ENCODE measurements at regions not wholly inside any gene's neighbourhood (a gene's known extent, or its start where the extent isn't known, plus 50 kb on each side); places are given as distances from the start of the nearest gene placed in this dataset.
A peak's percentile ranks its signal among the peaks of the same experiment; 100 is the strongest.

DNA sequence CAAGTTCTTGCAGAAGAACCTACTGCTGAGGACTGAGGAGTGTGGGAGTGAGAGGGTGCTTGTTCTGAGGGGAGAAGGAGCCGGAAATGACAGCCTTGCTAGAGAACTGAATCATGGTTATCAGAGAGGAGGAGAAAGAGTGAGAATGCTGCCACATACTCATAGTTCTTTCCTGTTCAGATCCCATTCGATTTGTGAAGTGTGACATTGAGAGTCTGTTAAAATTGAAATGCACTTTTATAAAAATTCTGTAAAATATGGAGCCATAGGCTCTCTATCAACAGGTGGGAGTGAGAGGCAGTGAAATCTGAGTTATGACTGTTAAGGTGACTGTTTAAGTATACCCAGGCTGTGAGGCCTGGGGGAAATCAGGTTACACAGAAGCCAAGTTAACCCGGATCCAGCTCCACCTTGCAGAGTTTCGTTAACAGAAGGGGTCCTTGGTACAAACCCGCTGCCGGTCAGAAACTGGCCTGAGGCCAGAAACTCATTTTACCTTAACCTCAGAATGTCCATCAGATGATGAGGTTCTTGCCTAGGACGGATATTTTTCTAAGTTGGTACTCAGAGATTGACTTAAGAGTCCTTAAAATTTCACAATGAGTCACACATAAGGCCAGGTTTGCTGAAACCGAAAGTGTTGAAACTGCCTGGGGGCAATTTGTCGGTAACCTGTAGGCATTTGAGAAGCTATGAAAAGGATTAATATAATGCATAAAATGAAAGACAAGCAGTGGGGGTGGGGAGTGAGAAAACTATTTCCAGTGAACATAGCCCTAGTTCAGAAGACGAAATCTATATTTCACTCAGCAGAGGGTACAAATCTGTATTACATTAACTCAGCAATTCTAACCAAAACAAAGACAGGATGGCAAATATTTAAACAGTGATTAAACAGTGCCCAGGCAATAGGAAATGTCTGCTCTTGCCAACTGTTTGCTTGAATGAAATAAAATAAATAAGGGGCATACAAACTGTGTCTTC, 350.5 kb downstream of the KCNRG start:
- DNase-seq, result peak in 2 of 5 donors; percentile 23 to 90

DNA sequence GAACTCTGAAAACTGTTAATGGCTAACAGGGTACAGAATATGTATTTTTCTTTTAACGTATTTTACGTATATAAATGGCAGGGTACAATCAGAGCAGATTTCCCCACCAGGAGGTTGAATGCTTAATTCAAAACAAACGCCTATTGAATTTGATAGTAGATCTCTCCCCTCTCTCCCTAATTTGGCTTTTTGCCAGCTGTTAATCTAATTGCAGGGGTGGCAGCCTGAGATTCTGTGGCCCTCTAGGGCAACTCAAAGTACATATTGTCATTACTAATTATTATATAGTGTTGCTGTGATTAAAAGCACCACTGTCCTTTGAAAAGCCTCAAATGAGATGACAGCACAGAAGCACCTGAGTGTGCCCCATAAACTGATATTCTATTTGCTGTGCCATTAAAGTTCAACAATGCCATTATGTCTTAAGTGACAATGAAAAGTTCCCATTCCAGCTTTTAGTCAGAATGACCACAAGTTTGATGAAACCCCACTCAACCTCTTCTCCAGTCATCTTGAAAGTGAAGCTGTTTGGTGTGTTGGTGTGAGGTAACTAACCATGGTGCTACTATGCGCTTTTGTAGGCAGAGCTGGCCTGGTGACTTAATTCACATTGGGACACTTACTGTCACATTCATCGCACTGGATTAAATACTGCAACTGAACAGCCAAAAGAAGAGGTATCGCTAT, 351.4 kb downstream of the KCNRG start:
- DNase-seq, result peak in 1 of 5 donors; percentile 90

DNA sequence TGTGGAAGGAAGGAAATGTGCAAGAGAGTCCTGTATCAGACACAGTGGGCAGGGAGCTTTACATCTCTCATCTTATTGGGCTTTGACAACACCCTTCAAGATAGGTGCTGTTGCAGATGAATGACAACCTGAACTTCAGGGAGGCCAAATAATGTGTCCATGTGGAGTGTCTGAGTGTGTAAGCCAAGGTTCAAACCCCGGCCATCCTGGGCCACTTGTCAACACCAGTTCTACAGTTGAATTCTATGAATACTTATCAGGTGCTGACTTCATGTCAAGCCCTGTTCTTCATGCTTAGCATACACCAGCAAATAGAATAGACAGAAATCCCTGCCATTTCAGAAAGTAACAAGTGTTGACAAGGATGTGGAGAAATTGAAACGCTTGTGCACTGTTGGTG, 354.4 kb downstream of the KCNRG start:
- DNase-seq, result no peak

DNA sequence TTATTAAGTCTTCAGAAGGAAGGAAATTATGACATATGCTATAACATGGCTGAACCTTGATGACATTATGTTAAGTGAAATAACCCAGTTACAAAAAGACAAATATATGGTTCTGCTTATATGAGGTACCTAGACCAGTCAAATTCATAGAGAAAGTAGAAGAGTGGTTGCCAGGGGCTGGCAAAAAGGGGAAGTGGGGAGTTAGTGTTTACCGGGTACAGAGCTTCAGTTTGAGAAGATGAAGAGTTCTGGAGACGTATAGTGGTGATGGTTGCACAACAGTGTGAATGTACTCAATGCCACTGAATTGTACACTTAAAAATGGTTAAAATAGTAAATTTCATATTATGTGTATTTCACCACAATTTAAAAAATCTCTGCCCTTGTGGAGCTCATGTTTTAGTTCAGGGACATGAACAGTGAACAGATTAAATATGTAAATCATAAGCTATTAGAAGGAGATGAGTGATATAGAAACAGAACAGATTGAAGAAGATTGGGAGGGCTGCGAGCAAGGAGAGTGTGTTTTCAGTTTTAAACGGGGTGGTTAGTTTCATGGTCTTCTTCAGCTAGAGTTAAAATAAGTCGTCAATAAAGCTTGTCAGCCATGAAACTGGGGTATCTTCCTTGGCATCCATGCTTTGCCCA, 355.2 kb downstream of the KCNRG start:
- peak in 1 of 5 donors; percentile 32 for DNase-seq

DNA sequence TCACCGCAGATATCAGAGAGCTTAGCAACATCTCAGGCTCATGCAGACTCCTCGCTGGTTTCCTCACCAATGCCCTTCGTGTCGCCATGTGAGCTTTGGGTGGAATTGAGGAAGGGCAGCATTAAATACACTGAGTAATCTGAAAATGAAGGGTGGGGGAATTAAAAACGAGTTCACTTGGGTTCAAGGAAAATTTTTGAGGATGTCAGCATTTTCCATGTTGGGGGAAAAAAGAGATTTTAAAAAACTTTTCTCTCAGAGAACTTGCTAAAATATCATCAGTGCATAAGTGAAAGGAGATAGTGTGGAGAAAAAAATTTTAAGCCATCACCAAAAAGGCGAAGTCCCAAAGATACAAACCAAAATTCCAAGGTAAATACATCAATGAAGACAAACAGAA, 359.3 kb downstream of the KCNRG start:
- DNase-seq, result no peak

DNA sequence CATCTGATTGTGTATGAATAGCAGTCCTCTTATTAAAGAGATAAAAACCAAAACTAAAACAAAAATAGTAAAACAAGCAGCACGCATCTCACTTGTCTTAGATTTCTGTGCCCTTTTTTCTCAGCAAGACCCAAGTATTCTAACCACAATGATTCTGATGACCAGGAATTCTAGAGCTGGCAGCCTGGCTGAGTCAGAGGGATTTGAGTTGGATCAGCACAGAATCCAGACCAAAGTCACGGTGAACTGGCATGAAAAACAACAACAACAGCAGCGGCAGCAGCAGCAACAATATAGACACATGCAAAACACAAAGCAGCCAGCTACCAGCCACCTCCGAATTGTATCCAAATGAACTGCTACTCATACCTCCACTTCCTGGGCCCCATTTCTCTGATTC, 360.5 kb downstream of the KCNRG start:
- no peak for DNase-seq

DNA sequence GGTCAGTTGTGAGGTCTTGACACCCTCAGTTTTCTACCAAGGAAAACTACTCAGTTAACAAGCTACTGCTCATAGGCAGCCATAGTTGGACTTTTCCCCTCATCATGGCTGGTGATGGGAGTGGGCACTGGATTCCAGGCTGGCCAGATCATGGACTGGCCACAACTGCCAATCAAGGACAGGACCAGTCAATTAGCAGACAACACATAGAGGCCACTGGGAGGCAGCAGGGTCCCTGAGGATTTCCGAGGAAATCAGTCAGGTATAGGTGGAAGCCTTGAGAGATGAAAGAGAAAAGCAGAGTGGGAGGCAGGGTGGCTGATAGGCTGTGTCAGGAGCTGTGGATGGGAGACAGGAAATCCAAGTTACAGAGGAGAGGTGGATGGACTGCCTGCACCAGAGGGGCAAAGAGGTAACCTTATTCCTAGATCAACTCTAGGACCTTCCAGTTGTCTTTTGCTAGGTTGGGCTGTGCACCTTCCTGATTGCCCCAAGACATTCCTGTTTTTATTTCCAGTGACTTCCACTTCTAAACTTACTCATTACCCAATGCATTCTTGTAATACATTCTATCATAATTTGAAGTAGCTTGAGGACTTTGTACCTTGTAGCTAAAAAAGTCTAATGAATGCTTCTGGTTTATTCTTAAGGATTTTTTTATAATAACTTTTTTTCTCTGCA, 361.8 kb downstream of the KCNRG start:
- DNase-seq, result no peak

DNA sequence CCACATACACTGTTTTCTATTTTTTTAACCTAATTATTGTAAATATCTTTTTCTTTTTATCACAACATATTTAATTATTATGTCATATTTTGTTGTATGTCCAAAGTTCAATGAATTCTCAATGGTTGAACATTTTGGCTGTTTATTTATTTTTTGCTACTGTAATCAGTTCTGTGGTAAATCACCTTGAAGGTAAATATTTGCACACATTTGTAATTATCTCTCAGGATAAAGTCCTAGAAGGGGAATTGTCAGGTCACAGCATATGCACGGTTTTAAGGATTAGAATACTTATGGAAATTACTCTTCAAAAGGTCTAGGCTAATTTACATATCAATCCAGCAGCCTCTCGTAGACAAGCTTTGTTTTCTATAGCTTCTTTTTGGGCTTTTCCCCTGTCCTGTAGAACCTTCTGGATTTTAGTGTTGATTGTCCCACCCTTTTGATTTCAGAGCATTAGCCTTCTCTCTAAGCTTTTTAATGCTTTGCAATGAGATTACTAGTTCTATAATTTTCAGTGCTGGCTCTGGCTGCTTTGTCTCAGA, 362.6 kb downstream of the KCNRG start:
- DNase-seq, result no peak

DNA sequence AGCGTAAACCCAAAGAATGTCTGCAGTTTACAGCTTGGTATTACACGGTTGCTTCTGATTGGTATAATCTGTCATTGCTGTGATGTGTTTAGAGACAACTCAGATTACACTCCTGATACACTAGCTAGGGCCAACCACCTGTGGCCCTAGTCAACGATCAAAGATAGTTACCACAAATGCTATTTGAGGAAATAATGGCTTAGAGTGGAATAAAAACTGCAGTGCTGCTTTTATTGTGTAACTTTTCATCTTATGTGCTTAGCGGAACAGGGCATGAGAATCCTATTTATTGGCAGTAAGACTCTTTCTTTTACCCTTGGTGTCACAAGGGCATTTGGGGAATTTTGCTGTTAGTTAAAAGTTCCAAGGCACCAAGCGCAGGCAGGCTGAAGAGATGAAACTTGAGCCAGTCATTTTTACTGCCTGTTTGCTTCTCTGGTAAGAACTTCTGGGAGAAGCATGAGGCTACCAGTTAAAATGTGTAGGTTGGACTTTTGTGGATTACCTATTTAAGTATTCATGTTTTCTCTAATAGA, 363.3 kb downstream of the KCNRG start:
- DNase-seq, result no peak

DNA sequence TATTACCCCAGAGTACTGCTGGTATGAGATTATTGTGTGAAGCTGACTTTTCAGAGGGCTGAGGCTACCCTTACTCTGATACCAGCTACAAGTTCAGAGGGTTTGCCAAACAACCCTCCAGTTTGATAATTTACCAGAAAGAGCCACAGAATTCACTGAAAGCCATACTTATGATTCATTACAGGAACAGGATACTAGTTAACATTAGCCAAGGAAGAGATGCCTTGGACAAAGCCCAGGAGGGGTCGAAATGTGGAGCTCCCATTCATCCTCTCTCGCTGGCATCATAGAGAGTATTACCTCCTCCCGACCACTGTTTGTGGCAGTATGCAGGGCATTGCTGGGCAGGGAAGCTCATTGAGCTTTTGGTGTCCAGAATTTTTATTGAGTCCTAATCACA, 364.3 kb downstream of the KCNRG start:
- DNase-seq, result no peak

DNA sequence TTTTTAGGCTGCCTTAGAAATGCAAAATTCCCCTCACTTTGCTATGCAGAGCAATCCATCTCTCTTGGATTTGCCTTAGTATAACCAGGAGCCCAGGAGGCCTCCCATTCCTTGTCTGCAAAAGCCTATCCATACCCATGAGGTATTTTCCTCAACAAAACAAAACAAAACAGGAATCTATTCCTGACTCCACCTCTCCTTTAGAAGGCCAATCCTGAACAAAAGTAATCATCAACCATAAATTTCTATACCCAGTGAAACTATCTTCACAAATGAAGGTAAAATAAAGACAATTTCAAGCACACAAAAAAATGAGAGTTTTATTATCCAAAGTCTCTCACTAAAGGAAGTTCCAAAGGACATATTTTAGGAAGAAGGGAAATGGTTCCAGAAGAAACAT, 365.7 kb downstream of the KCNRG start:
- no peak for DNase-seq

DNA sequence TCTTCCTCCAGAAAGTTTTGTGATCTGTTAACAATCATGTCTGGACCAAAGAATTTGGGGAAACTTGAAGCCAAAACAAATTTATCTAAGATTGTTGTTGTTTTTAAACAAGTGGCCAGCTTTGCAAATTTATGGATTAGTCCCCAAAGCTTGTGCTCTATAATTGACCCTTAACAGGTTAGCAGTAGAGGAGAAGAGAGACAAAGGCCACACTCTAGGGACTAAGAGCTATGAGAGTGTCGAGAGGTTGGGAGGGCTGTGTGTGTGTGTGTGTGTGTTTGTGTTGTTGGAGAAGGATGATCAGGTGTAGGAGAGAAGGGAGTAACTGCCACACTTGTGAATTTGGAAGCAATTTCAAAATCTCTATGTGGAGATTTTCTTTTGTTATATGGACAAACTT, 367.3 kb downstream of the KCNRG start:
- no peak for DNase-seq

DNA sequence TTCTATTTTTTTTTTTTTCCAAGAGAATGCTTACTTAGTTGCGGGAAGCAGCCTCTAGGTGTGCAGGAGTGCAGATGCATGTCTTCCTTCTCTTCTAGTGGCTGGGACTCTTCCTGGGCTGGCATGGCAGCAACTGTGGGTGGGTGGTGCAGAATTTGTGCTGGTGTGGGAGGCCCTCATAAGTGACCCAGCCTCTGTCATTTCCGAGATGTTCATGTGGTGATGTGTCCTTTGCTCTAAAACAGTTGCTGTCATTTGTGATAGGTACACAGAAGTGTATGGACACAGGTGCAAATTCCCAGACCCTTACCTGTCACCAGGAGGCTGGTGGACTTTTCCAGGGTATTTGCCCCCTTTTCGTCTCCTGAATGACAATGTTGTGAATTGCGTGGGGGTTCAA, 367.7 kb downstream of the KCNRG start:
- DNase-seq, result no peak

DNA sequence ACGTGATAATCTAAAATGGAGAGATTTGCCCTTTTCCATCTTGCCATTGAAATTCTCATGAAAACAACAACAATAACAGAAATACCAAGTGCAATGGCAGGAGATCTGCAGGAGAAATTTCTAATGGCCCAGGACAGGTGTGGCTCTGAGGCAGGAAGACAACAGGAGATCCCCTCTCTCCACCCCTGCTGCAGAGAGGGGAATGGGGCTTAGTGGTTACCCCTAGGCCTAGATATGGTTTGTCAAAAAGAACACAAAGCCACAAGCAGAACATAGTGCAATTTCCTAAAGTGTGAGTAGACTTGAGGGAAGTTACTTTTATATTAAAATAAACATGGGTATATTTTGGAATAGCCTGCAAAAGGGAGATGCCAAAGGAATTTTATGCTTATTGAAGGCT, 369.5 kb downstream of the KCNRG start:
- no peak for DNase-seq

DNA sequence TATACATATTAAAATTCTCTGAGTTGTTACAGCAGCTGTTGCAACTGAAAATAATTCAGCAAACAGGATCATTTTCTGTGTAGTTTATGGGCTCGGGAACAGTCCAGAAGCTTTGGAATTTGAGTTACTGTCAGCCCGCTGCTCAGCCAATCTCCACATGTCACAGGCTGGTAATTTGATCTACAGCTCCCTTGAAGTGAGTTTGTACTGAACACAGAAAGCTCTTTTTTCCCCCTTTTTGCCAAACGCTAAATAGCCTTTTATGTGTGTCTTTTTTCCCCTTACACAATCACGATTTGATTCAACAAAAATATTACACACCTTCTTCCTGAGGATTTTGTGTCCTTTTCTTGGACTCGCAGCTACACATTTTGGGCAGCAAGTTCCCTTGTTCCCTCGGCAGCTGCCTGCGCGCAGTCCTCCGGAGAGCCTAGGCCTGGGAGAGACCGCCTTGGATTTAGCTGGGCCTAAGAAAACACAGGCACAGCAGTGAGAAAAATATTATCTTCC, 371.4 kb downstream of the KCNRG start:
- no peak for DNase-seq

DNA sequence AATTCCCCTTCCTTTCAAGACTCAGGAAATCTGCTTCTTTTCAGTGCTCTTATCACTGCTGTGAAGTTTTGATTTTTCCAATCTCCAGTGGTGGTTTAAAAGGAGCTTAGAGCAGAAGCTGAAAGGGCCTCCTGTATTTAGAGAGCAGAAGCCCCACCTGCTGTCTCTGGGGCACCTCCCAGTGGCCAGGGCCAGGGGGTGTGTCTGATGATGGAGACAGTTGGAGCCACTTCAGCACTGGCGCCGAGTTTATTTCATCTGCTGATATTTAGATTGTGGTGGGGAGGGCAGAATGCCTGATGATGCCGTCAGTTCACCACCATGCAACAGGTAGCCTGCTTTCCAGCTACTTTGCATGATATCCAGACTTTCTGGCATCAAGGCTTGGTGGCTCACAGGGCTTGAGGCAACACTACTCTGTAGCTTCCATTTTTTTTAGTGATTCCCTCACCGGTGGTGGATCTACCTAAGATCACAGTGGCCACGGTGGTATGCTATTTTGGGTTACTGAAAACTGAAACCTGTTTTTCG, 371.9 kb downstream of the KCNRG start:
- peak in 4 of 5 donors; percentile 9 to 21 (median 17) for DNase-seq

DNA sequence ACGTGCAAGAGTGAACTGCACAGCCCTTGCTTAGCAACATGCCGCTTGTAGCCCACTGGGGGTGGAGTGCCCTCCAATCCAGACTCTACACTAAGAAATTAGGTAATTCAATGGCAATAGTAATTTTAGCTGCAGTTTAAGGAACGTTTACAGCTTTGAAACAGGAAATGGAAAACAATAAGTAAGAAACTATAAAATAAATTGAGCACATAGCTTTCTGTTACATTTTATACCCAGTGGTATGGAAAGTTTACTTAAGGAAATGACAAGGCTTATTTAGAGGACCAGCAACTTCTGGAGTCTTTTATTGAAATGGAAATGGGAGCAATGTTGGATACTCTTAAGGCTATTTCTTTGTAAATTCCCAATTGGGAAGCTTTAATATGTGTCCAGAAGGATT, 373.2 kb downstream of the KCNRG start:
- DNase-seq, result no peak

DNA sequence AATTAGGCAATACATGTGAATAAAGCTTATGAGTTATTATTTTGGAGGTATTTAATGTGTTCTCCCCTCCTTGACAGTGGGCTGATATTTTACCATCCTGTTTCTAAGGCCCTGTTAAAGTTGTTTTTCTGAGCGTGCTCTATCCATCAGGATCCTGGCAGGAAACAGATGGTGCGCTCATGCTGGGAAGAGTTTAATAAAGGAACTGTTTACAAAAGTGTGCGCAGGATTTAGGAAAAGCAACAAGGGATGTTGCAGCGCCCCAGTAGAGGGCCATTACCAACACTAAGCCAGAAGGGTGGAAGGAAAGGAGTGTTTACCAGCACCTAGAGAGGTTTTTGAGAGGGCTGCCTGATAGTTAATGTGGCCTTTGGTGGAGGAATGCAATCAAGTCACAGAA, 374.5 kb downstream of the KCNRG start:
- no peak for DNase-seq

DNA sequence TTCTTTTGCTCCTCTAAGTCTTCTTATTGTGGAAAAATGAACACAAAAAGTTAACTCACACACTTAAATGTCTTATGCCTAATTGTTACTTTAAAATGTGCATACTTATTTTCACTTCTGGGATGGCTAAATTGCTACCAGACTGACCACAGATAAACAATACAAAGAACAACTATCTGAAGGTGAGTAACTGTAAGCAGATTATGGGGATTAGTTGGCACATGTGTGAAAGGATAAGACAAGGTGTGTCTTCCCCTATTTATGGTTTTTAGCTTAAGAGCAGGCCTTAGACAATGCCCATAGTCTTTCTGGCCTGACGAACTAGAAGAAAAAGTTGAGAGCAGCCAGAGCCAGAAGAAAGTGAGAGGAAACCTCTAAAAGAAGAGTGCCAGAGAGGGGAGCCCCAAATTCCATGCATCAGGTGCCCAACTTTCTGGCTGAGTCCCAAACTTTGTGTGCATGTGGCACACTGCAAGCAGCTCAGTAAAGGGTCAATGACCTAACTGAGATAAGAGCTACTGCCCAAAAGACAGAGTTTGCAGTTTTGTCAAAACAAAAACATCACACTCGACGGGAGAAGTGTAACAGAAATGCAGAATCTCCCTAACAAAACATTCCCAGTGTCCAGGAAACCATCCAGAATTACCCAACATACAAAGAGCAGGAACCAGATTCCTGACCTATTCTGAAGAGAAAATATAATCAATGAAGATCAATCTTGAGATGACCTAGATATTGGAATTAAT, 375.4 kb downstream of the KCNRG start:
- no peak for DNase-seq

DNA sequence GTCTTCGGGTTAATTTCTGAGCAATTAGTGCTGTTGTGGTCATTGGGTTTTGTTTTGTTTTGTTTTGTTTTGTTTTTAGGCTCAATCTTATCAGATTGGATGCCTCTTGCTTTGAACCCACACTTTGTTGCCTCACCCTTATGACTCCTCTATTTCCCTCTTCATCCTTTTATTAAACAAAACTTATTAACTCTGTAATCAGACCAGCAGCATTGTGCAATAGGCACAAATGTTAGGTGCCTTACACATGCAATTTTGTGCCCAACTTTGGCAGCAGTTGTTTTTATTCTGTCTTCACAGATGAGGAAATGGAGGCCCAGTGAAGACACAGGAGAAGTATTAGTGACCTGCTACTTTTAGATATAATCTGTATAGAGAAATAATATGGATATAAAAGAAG, 377.7 kb downstream of the KCNRG start:
- DNase-seq, result no peak

DNA sequence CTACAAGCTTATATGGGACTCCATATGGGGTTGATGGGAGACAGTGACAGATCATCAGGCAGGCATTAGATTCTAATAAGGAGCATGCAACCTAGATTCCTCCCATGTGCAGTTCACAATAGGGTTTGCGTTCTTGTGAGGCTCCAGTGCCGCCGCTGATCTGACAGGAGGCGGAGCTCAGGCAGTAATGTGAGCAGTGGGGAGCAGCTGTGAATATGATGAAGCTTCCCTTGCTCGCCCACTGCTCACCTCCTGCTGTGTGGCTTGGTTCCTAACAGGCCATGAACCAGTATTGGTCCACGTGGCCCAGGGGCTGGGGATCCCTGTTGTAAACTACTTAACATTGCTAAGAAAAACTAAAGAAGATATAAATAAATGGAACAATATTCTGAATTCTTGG, 378.4 kb downstream of the KCNRG start:
- DNase-seq, result no peak
